ENCODE measurements at regions not wholly inside any gene's neighbourhood (a gene's known extent, or its start where the extent isn't known, plus 50 kb on each side); places are given as distances from the start of the nearest gene placed in this dataset.

- CTCF ChIA-PET: no interaction called here
These were observed 451.3 kb upstream of the TMEFF2 start for GRCh38 chr2:192645811-192646598.

GRCh38 chr2:192634557-192634956 is 439.8 kb upstream of the TMEFF2 start:
- DNase-seq (ENCODE audit: low spot score): no peak
- intact Hi-C loops (cut with micrococcal nuclease; ENCODE audit: unreplicated experiment): no loop called here
- TF ChIP-seq EZH2 (IDR thresholded peaks at IDR 0.05; ENCODE audit: borderline replicate concordance, low read depth, low read length, poor library complexity, severe bottlenecking): no peak
- TF ChIP-seq CTCF (conservative IDR thresholded peaks at IDR 0.05; ENCODE audit: low read depth, low read length): no peak
- Histone ChIP-seq H3K4me3 (ENCODE audit: low read depth, low read length, poor library complexity, severe bottlenecking) (no peak overlapping the region), H3K4me1 (ENCODE audit: insufficient read depth, low read length, poor library complexity, severe bottlenecking) (no peaks in the 10 kb centered on the region), H3K27ac (ENCODE audit: low read depth, low read length, poor library complexity, severe bottlenecking) (no peak overlapping the region), H3K36me3 (ENCODE audit: insufficient read depth, low read length, poor library complexity, severe bottlenecking) (no peaks in the 10 kb centered on the region), H3K27me3 (replicated peaks; ENCODE audit: insufficient read depth, low read depth, low read length, poor library complexity) (no peaks in the 10 kb centered on the region), H3K9me3 (ENCODE audit: low read depth, low read length, poor library complexity, severe bottlenecking) (no peaks in the 10 kb centered on the region)
- ChIA-PET POLR2A (ENCODE audit: low non-redundant PET) (no interaction called here), CTCF (no interaction called here)
- BruUV-seq (replicated peaks): no TSS peak

More at GRCh38 chr2:192645811-192646598, 451.3 kb upstream of the TMEFF2 start:
- intact Hi-C loops (cut with micrococcal nuclease; ENCODE audit: unreplicated experiment): no loop called here
- DNase-seq (ENCODE audit: low spot score): no peak
- H3K36me3 ChIP-seq (ENCODE audit: insufficient read depth, low read length, poor library complexity, severe bottlenecking): no peaks in the 10 kb centered on the region
- H3K4me1 ChIP-seq (ENCODE audit: insufficient read depth, low read length, poor library complexity, severe bottlenecking): no peaks in the 10 kb centered on the region
- H3K27ac ChIP-seq (ENCODE audit: low read depth, low read length, poor library complexity, severe bottlenecking): no peak overlapping the region
- POLR2A ChIA-PET (ENCODE audit: low non-redundant PET): no interaction called here
- no peaks in the 10 kb centered on the region for H3K9me3 ChIP-seq (ENCODE audit: low read depth, low read length, poor library complexity, severe bottlenecking)
- no TSS peak for BruUV-seq (replicated peaks)
- TF ChIP-seq EZH2 (IDR thresholded peaks at IDR 0.05; ENCODE audit: borderline replicate concordance, low read depth, low read length, poor library complexity, severe bottlenecking) (no peak), CTCF (conservative IDR thresholded peaks at IDR 0.05; ENCODE audit: low read depth, low read length) (no peak)
- H3K4me3 ChIP-seq (ENCODE audit: low read depth, low read length, poor library complexity, severe bottlenecking): no peak overlapping the region
- no peaks in the 10 kb centered on the region for H3K27me3 ChIP-seq (replicated peaks; ENCODE audit: insufficient read depth, low read depth, low read length, poor library complexity)

- Histone ChIP-seq H3K4me3 (ENCODE audit: low read depth, low read length, poor library complexity, severe bottlenecking) (no peak overlapping the region), H3K4me1 (ENCODE audit: insufficient read depth, low read length, poor library complexity, severe bottlenecking) (no peaks in the 10 kb centered on the region), H3K36me3 (ENCODE audit: insufficient read depth, low read length, poor library complexity, severe bottlenecking) (no peaks in the 10 kb centered on the region), H3K27me3 (replicated peaks; ENCODE audit: insufficient read depth, low read depth, low read length, poor library complexity) (no peaks in the 10 kb centered on the region), H3K27ac (ENCODE audit: low read depth, low read length, poor library complexity, severe bottlenecking) (no peak overlapping the region), H3K9me3 (ENCODE audit: low read depth, low read length, poor library complexity, severe bottlenecking) (no peaks in the 10 kb centered on the region)
- ChIA-PET CTCF (no interaction called here), POLR2A (ENCODE audit: low non-redundant PET) (no interaction called here)
- no peak for DNase-seq (ENCODE audit: low spot score)
- intact Hi-C loops (cut with micrococcal nuclease; ENCODE audit: unreplicated experiment): no loop called here
- no peak for TF ChIP-seq CTCF (conservative IDR thresholded peaks at IDR 0.05; ENCODE audit: low read depth, low read length)
- TF ChIP-seq EZH2 (IDR thresholded peaks at IDR 0.05; ENCODE audit: borderline replicate concordance, low read depth, low read length, poor library complexity, severe bottlenecking): no peak
- BruUV-seq (replicated peaks): no TSS peak
These were observed 433.3 kb upstream of the TMEFF2 start for GRCh38 chr2:192628017-192628416.
